Activated gamma-delta T cell (primary cell): ENCODE measurements at regions not wholly inside any gene's neighbourhood (a gene's known extent, or its start where the extent isn't known, plus 50 kb on each side); places are given as distances from the start of the nearest gene placed in this dataset.

ENCODE experiments used
- DNase-seq: peaks from one replicate; lab custom pipeline; 2025; lab: John Stamatoyannopoulos, UW

DNA sequence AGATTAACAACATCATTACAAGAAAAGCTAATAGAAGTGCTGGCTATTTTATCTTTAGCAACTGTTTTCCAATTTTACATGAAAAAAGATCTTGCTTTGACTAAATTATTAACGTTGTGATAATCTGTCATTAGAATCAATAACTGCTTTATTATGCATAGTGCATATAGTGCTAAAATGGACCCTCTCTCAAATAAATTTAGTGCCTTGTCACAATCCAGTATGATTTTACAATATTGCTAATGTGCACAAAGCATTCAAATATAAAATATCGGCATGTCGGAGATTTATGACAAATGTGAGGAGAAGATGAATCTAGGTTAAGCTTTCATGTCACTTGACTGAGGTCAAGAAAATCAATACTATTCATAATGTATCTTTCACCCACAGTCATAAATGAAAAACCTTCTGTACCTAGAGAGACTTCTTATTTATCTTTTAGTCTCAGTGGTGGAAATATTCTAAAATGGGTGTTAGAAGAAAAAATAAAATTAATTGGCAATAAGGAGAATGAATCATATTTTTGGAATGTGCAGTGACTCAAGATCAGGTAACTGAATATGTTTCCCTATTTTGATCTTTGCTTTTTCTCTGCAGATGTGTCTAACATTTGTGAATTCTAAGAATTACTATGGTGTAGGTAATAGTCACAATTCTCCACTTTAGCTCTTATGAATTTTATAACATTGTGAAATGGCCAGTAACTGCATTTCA, 672.9 kb upstream of the GRAMD2B start:
- DNase-seq = no peak

GRCh38 chr5:125750861-125751186, 672.4 kb upstream of the GRAMD2B start:
- no peak for DNase-seq

DNA sequence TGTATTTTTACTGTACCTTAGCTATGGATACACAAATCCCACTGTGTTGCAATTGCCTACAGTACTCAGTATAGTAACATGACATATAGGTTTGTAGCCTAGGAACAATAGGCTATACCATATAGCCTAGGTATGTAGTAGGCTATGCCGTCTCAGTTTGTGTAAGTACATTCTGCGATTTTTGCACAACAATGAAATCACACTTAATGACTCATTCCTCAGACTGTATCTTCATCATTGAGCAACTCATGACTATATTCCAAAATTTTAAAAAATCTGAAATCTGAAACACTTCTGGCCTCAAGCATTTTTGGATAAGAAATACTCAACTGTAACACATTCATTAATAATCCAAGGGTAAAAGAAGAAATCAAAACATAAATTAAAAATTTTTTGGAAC, 666.8 kb upstream of the GRAMD2B start:
- no peak for DNase-seq

DNA sequence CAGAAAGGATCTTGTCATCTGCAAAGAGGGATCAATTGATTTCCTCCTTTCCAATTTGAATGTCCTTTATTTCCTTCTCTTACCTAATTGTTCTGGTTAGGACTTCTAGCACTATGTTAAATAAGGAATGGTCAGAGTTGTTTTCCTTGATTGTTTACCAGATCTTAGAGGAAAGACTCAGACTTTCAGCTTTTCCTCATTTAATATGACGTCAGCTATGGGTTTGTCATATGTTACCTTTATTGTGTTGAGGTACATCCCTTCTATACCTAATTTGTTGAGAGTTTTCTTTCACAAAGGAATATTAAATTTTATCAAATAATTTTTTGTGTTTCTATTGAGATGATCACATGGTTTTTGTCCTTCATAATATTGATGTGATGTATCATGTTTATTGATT, 656.5 kb upstream of the GRAMD2B start:
- DNase-seq = no peak

DNA sequence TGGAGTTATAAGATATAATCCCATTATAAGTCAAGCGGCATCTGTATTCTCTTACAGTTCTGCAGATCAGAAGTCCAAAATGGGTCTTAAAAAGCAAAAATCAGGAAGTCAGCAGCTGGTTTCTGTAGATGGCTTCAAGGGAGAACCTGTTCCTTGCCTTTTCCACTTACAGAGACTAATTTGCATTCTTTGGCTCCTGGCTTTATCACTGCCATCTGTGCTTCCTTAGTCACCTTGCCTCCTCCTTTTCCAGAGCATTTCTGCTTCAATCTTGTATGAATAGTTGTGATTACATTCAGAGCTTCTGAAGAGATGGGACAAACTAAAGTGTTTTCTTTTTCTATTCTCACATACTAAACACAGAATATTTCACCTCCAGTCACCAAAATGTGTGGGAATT, 647.3 kb upstream of the GRAMD2B start:
- no peak for DNase-seq

GRCh38 chr5:125776656-125777139, 646.5 kb upstream of the GRAMD2B start:
- no peak for DNase-seq

GRCh38 chr5:125778791-125779190, 644.4 kb upstream of the GRAMD2B start:
- DNase-seq = no peak

GRCh38 chr5:125785407-125785806, 637.8 kb upstream of the GRAMD2B start:
- DNase-seq = no peak

- DNase-seq = no peak
These were observed 637.2 kb upstream of the GRAMD2B start for GRCh38 chr5:125786021-125786420.

DNA sequence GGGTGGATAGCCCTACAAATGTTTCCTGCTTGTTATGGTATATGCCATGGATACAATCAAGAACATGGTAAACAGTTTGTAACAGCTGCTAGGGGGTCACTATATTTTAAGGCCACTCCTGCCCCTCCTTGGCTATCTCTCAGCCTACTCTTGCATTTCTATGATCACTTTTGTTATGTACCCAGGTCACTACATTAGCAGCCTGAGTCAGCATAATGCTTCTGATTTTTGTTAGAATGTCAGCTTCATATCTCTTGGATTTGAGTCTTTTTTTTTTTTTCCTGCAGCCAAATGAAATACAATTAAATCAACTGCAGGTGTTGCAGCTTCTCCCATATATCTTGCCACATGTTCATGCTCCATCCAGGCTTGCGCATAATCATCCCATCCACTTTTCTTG, 629.7 kb upstream of the GRAMD2B start:
- no peak for DNase-seq

GRCh38 chr5:125794922-125795321, 628.3 kb upstream of the GRAMD2B start:
- no peak for DNase-seq

DNA sequence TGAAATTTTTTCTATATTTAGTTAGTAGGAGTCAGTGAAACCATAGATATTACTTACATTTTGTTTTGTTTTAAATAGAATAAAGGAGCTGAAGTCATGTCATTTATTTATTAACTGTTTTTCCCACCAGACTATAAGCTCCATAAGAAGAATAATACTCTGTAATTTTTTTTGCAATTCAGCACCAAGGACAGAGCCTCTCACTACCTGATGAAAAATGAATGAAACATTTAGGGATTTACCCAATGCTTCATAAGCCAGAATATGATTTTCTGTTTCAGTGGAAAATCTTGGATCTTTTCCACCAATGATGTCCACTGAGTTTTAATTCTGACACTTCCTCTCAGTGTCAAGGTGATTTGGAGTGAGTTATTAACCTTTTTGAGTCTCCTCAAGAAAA, 624.9 kb upstream of the GRAMD2B start:
- no peak for DNase-seq

- no peak for DNase-seq
These were observed 610.6 kb upstream of the GRAMD2B start for GRCh38 chr5:125812651-125813050.

DNA sequence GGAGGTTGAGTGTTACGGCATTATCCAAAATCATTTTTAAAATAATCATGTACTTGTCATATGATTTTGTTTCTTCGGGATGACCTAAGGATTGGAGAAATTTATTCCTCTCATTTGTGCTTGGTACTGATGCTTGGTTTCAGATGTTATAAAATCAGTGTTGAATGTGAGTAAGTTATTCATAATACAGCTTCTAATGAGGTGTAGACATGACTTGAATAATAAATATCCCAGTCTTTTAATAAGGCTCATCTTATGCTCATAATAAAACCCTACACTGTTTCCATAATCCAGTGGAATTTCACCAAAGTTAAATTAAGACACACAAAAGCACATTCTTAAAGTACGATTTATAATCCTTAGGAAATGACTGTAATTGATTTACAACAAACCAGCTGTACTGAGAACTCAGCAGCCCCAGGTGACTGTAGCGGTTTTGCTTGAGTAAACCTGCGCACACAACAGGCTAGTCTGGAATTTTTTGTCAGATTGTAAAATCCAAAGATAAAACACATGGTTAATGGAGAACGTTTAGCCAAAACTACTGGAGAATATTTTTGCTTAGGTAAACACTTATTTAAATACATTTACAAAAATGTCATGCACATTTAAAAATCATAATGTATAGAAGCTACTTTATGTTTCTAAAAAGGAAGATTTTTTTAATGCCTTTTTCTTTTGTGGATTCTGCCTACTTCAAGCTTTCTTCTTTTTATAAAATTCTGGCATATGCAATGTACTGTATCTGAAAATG, 609.8 kb upstream of the GRAMD2B start:
- no peak for DNase-seq

GRCh38 chr5:125814119-125814518, 609.1 kb upstream of the GRAMD2B start:
- no peak for DNase-seq

DNA sequence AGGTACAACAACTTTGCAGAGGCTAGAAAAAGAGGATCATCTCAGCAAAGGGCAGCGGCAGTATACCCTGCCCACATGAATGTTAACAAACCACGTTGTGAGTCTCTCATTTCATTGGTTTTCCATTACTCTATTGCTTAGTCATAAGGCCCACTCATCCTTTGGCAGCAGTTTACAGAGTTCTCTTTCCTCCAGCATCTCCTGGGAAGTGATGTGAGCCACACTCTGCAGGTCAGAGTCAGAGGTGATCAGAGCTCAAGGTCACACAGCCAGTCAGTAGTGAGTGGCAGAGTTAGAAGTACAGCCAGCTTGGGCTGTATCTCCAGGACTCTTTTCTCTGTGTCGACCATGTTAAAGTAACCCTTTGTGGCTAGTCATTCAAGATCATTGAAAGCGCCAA, 599.6 kb upstream of the GRAMD2B start:
- no peak for DNase-seq

GRCh38 chr5:125826214-125826613, 597.0 kb upstream of the GRAMD2B start:
- no peak for DNase-seq

DNA sequence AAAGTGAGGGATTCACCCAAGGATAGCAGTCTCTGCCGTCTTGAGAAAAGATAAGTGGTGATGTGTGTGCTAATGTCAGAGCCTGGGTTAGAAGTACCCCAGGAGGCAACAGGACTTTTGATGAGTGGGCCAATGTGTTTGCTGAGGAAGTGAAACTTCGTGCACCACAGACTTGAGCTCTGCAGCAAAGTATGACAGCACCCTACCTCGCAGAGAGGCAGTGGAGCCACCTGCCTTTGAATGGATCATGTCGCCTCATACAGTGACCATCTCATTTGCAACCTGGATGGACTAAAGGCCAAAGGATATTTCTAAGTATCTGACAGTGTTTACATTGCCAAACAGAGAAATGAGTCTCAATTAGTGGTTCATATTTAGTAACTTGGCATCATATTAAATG, 593.9 kb upstream of the GRAMD2B start:
- no peak for DNase-seq

DNA sequence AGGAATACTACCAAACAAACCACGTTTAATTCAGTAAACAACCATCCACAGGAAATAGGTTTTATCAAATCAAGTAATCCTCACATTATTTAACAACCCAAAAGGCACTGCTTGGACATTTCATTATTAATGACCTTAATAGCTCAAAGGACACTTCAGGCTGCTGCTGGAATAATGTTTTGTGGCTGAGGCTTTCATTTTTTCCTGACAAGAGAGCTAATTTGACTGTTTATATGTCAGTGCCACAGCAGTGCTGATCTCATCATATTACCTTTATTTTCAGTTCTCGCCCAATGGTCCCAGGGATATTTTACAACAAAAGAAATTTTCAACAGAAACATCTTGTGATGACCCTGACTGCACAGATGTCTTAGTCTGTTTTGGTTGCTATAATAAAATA, 589.8 kb upstream of the GRAMD2B start:
- DNase-seq = no peak

DNA sequence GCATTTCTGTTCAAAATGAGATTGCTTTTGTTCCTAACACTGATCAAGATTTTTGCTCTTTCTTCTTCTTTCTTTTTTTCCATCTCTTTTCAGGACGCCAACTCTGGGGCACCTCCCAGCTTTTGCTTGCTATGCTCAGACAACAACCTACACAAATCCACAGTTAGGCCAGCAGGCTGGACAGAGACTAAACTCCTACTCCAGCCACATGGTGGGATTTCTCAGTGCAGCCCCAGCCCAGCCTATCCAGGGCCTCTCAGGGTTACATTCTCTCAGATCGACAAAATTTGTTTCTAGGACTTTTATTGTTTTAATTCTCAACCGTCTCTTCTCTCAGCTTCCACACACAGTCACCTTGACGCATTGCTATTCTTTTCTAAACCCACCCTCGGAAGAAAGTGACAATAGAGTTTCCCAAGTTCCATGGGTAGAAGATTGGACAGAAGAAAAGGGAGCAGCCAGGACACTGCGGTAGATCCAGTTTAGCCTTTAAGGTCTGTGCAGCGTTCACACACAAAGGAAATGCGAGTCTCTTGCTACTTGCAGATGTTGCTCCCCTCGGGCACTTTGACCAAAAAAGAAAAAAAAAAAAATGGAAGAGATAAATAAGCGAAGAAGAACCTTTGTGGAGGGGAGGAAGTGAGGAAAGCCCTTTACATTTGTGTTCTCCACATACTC, 588.6 kb upstream of the GRAMD2B start:
- no peak for DNase-seq

GRCh38 chr5:125835293-125836172, 587.7 kb upstream of the GRAMD2B start:
- no peak for DNase-seq

- no peak for DNase-seq
These were observed 587.0 kb upstream of the GRAMD2B start for GRCh38 chr5:125836256-125836655.
